ENCODE measurements at regions not wholly inside any gene's neighbourhood (a gene's known extent, or its start where the extent isn't known, plus 50 kb on each side); places are given as distances from the start of the nearest gene placed in this dataset.

- no peak for TF ChIP-seq POLR2AphosphoS5 (IDR thresholded peaks at IDR 0.05; ENCODE audit: low read depth, low read length)
- TF ChIP-seq BCL11A (IDR thresholded peaks at IDR 0.05; ENCODE audit: low read depth in 2 of 2, low read length in 2 of 2), result no peak
- no peak for TF ChIP-seq RAD21 (IDR thresholded peaks at IDR 0.05 in 1 of 2, conservative IDR thresholded peaks at IDR 0.05 in 1 of 2; ENCODE audit: low read depth in 2 of 2, low read length in 2 of 2)
- TF ChIP-seq SRF (IDR thresholded peaks at IDR 0.05; ENCODE audit: low read depth, low read length), result no peak
Measured at GRCh38 chr9:26361010-26361409, 531.6 kb downstream of the CAAP1 start.
